ENCODE measurements at regions not wholly inside any gene's neighbourhood (a gene's known extent, or its start where the extent isn't known, plus 50 kb on each side); places are given as distances from the start of the nearest gene placed in this dataset.

DNA sequence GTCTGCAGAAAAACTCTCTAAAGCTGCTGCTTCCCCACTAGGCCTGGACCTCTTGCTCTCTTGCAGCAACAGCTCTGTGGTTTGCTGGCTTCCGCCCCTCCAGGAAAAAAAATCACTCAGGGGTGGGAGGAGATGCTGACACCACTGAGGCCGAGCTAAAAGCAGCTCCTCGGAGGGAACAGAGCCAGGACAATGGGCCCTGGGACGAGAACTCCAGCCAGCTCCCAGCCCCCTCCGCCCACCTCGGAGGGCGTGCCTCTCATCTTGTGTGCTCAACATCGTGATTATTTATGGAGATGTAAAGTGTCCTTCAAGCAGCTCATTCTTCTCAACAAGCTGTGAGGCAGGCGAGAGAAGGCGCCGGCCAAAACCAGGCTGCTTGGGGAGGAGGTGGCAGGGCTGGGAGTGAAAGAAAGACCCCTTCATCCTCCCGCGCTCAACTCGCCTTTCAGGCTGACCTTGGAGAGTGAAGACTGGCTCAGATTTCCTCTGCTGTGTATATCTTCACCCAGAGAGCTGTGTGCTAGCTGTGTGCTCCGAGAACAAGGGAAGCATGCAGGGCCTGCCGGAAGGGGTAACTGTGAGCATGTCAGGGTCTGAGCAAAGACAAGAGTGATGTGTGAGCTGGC is 53.5 kb upstream of the LRFN2 start:
- peaks cover 3% of the 10 kb centered on the region for H3K27me3 Mint-ChIP-seq (ENCODE audit: insufficient read depth)
- no peak for DNase-seq

More for the DNA sequence above, 53.5 kb upstream of the LRFN2 start:
- H3K9ac ChIP-seq (ENCODE audit: extremely low read depth, low read length, poor library complexity, severe bottlenecking), result no peak overlapping the region
- 72 to 76% methylated on average over 9 to 16 of the region's 16 CpGs for WGBS, 2 experiments (ENCODE audit: insufficient coverage in 1 of 2, insufficient read length in 1 of 2)
- no peak overlapping the region for H3K4me3 Mint-ChIP-seq
- no peaks in the 10 kb centered on the region for H3K9me3 Mint-ChIP-seq
- H3K4me1 ChIP-seq (ENCODE audit: control insufficient read depth, insufficient read depth, low read length), result no peaks in the 10 kb centered on the region
- H3K36me3 Mint-ChIP-seq (ENCODE audit: low read depth), result no peaks in the 10 kb centered on the region
- peaks cover 2% of the 10 kb centered on the region for H3K27me3 ChIP-seq (ENCODE audit: control insufficient read depth, insufficient read depth, low read length, poor library complexity, severe bottlenecking)
- no peaks in the 10 kb centered on the region for H3K36me3 ChIP-seq (ENCODE audit: control insufficient read depth, insufficient read depth, low read length)
- H3K27ac Mint-ChIP-seq, result no peak overlapping the region
- H3K27ac ChIP-seq (ENCODE audit: low read depth, low read length), result peak overlapping the region; percentile 30
- H3K4me3 ChIP-seq (ENCODE audit: low read length), result no peak overlapping the region
- TF ChIP-seq, protein P1, sequence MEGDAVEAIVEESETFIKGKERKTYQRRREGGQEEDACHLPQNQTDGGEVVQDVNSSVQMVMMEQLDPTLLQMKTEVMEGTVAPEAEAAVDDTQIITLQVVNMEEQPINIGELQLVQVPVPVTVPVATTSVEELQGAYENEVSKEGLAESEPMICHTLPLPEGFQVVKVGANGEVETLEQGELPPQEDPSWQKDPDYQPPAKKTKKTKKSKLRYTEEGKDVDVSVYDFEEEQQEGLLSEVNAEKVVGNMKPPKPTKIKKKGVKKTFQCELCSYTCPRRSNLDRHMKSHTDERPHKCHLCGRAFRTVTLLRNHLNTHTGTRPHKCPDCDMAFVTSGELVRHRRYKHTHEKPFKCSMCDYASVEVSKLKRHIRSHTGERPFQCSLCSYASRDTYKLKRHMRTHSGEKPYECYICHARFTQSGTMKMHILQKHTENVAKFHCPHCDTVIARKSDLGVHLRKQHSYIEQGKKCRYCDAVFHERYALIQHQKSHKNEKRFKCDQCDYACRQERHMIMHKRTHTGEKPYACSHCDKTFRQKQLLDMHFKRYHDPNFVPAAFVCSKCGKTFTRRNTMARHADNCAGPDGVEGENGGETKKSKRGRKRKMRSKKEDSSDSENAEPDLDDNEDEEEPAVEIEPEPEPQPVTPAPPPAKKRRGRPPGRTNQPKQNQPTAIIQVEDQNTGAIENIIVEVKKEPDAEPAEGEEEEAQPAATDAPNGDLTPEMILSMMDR (conservative IDR thresholded peaks at IDR 0.05), result no peak
- H3K9me3 ChIP-seq (ENCODE audit: control insufficient read depth, low read length), result no peaks in the 10 kb centered on the region
- H3K4me1 Mint-ChIP-seq, result no peaks in the 10 kb centered on the region
